NT2/D1 (cell line): ENCODE measurements at regions not wholly inside any gene's neighbourhood (a gene's known extent, or its start where the extent isn't known, plus 50 kb on each side); places are given as distances from the start of the nearest gene placed in this dataset.

Experiments
- SUZ12 ChIP-seq: IDR thresholded peaks from 2 replicates; pipeline ENCODE4 v1.6.1; 2011; ENCODE audit not compliant: insufficient read length, insufficient read depth; ENCODE audit errors: extremely low read depth
- YY1 ChIP-seq: IDR thresholded peaks from 2 replicates; pipeline ENCODE4 v1.6.1; 2011; ENCODE audit not compliant: insufficient read length, insufficient read depth
- ZNF274 ChIP-seq: IDR thresholded peaks from 2 replicates; pipeline ENCODE4 v1.6.1; 2011; ENCODE audit warnings: mild to moderate bottlenecking, low read depth, low read length

DNA sequence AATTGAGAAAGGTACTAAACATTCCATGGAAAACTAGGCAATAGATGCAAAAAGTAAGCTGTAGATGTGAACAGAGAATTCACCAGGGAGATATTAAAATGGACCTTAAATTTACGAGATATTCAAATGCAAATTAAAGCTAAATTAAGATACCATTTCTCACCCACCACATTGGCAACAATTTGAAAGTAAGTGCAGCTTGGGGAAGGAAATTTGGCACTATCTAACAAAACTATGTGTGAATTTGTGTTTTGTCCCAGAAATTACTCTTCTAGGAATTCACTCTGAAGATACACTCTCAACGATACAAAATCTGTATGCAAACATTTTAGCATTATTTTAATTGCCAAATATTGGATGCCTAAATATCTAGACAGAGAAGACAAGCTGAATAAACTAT is 178.2 kb upstream of the SORCS1 start:
- no peak for TF ChIP-seq ZNF274
- TF ChIP-seq SUZ12, result no peak
- no peak for TF ChIP-seq YY1
